Uterus (tissue), 3 donors: ENCODE measurements at regions not wholly inside any gene's neighbourhood (a gene's known extent, or its start where the extent isn't known, plus 50 kb on each side); places are given as distances from the start of the nearest gene placed in this dataset.
"Not testable (repeated sequence)": the region's sequence is repeated elsewhere in the genome, so short reads cannot be mapped to it uniquely, and the experiment has no call there.

Source experiments
- DNase-seq, 2 donors: peaks; one replicate each; pipeline ENCODE4 v3.0.0-alpha.2; 2019 to 2020
- H3K27ac ChIP-seq, 2 donors: fragments of 200-600 bp; sonication (generic); 1 replicate in 1 of 2; 2 replicates in 1 of 2; pipeline ENCODE4 v1.5.1; 2016 to 2018
- H3K27me3 ChIP-seq, 2 donors: fragments of 200-600 bp; sonication (generic); one replicate each; pipeline ENCODE4 v1.5.1; 2018 to 2019; ENCODE audit warnings: control low read depth in 1 of 2
- H3K36me3 ChIP-seq, 2 donors: fragments of 200-600 bp; sonication (generic); one replicate each; pipeline ENCODE4 v1.5.1; 2019; ENCODE audit warnings: control low read depth in 1 of 2
- H3K4me1 ChIP-seq, 2 donors: fragments of 200-600 bp; sonication (generic); one replicate each; pipeline ENCODE4 v1.5.1; 2018 to 2019; ENCODE audit warnings: control low read depth in 1 of 2
- H3K4me3 ChIP-seq, 2 donors: fragments of 200-600 bp; sonication (generic); 1 replicate in 1 of 2; 2 replicates in 1 of 2; pipeline ENCODE4 v1.5.1; 2018 to 2019; ENCODE audit warnings: mild to moderate bottlenecking in 1 of 2
- H3K9me3 ChIP-seq, 2 donors: fragments of 200-600 bp; sonication (generic); one replicate each; pipeline ENCODE4 v1.5.1; 2019; ENCODE audit warnings: control low read depth in 1 of 2
- CTCF ChIP-seq, 4 experiments: fragments of 200-600 bp in 2 of 4; fragments of 450-650 bp in 2 of 4; sonication (generic) in 2 of 4; IDR thresholded peaks; one replicate each; pipeline ENCODE4 v1.5.1; 2016 to 2019; ENCODE audit warnings: antibody characterized with exemption in 4 of 4, mild to moderate bottlenecking in 2 of 4, moderate library complexity in 1 of 4
- POLR2A ChIP-seq, 2 donors: fragments of 450-650 bp; IDR thresholded peaks; one replicate each; pipeline ENCODE4 v1.6.1; 2016; ENCODE audit warnings: antibody characterized with exemption in 2 of 2, mild to moderate bottlenecking in 1 of 2, moderate library complexity in 1 of 2
- intact Hi-C: fragments of 100-400 bp; cut with DNase I; formaldehyde crosslinking; loops from one replicate; pipeline ENCODE4 v1.15.1; 2023; ENCODE audit warnings: low total_unique reads
- donor health status: DM: yes; HTN: yes; CAD: no.

GRCh38 chr2:16028644-16029043, 88.3 kb downstream of the MYCN start:
- no peaks in the 10 kb centered on the region for H3K4me1 ChIP-seq
- intact Hi-C loops, result no loop called here
- H3K4me3 ChIP-seq, result no peak overlapping the region
- TF ChIP-seq POLR2A (IDR thresholded peaks at IDR 0.05), result no peak
- H3K27me3 ChIP-seq, result no peaks in the 10 kb centered on the region
- no peaks in the 10 kb centered on the region for H3K9me3 ChIP-seq
- H3K36me3 ChIP-seq, result no peaks in the 10 kb centered on the region
- H3K27ac ChIP-seq, result no peak overlapping the region
- DNase-seq, result no peak

- H3K4me1 ChIP-seq, result no peaks in the 10 kb centered on the region
- no peak overlapping the region for H3K27ac ChIP-seq
- TF ChIP-seq POLR2A (IDR thresholded peaks at IDR 0.05), result no peak
- TF ChIP-seq CTCF (IDR thresholded peaks at IDR 0.05), result no peak
- no peaks in the 10 kb centered on the region for H3K36me3 ChIP-seq
- intact Hi-C loops, result no loop called here
- H3K9me3 ChIP-seq, result no peaks in the 10 kb centered on the region
- H3K27me3 ChIP-seq, result no peaks in the 10 kb centered on the region
- no peak overlapping the region for H3K4me3 ChIP-seq
- no peak for DNase-seq
Measured at GRCh38 chr2:16026816-16027501, 86.6 kb downstream of the MYCN start.

- Histone ChIP-seq H3K4me3 (no peak overlapping the region), H3K9me3 (no peaks in the 10 kb centered on the region), H3K27ac (no peak overlapping the region), H3K27me3 (no peaks in the 10 kb centered on the region), H3K4me1 (no peaks in the 10 kb centered on the region), H3K36me3 (no peaks in the 10 kb centered on the region)
- DNase-seq, result no peak
- TF ChIP-seq CTCF (IDR thresholded peaks at IDR 0.05), result no peak
- TF ChIP-seq POLR2A (IDR thresholded peaks at IDR 0.05), result no peak
- intact Hi-C loops, result no loop called here
Measured at GRCh38 chr2:16025876-16026640, 85.7 kb downstream of the MYCN start.

- no peaks in the 10 kb centered on the region for H3K4me1 ChIP-seq
- no peaks in the 10 kb centered on the region for H3K27me3 ChIP-seq
- H3K36me3 ChIP-seq, result no peaks in the 10 kb centered on the region
- H3K27ac ChIP-seq, result no peak overlapping the region
- DNase-seq, result no peak
- H3K9me3 ChIP-seq, result no peaks in the 10 kb centered on the region
- TF ChIP-seq POLR2A (IDR thresholded peaks at IDR 0.05), result no peak
- no peak for TF ChIP-seq CTCF (IDR thresholded peaks at IDR 0.05)
- intact Hi-C loops, result no loop called here
- H3K4me3 ChIP-seq, result no peak overlapping the region
Measured at GRCh38 chr2:16025211-16025875, 85.0 kb downstream of the MYCN start.

- H3K36me3 ChIP-seq, intact Hi-C loops, H3K9me3 ChIP-seq, DNase-seq, H3K4me3 ChIP-seq, H3K27me3 ChIP-seq, H3K27ac ChIP-seq, H3K4me1 ChIP-seq: not testable (repeated sequence)
Measured at GRCh38 chr2:16024628-16025027, 84.3 kb downstream of the MYCN start.
